Tongue (tissue), 1 donor: ENCODE measurements at regions not wholly inside any gene's neighbourhood (a gene's known extent, or its start where the extent isn't known, plus 50 kb on each side); places are given as distances from the start of the nearest gene placed in this dataset.

Source experiments
- DNase-seq: peaks from one replicate; pipeline ENCODE4 v3.0.0-alpha.2; 2015

DNA sequence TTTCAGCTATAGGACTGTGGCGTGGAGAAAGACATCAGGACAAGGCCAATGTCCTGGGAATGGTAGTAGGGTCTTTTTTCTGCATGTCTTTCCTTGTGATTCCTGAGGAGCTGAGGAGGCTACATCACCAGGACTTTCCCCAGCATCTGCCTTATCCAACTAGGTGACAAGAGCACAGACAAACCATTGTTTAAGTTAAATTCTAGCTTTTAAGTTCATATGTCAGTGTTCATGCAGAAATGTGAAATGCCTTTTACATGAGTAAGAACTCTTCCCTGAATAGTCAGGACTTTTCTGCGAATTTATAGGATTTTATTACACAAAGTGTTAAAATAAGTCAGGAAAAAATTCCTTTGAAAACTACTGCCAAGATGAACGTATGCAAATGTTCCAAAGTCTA, 154.2 kb downstream of the PTGER3 start:
- DNase-seq, result no peak

DNA sequence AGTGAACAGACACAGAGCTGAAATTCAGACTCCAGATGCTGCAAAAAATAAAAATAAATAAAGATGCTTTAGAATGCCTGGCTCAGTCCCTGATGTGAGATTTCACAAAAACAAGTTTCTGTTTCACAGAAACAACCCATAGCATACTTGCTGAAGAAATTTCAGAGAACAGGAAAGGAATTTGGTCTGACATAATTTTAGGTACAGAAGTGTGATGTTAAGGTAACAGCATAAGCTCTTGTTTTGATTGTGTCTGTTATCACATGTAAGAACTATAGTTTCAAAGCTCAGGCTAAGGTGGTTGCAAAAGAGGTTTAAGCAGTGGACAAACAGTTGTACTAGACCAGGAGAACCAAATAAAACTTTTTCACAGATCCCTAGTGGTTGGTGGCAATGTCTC, 152.1 kb downstream of the PTGER3 start:
- DNase-seq, result no peak

DNA sequence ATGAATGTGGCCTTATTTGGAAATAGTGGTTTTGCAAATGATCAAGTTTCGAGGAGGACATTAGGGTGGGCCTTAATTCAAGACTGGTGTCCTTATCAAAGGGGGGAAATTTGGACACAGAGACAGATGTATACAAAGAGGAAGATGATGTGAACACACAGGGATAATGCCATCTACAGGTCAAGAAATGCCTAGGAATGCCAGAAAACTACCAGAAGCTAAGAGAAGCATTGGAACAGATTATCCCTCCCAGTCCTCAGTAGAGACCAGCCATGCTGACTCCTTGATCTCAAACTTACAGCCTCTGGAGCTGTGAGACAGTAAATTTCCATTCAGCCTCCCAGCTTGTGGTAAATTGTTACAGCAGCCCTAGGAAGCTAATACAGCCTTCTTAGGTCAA, 151.4 kb downstream of the PTGER3 start:
- DNase-seq, result no peak

DNA sequence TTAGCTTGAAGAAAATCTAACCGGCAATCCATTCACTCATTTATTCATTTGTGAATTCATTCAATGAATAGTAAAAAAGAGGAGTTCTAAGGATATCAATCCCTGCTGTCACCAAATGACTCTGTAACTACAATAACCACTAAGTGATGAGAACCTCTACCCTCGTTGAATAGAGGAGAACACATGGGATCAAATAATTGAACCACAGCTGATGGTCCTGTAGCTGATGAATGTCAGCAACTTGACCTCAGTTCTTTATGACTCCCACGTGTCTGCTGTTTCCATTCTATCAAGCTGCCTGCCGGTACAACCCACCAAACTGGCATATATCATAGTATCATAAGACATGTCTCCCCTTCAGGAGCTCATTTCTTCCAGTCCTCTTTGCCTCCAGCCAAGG, 150.3 kb downstream of the PTGER3 start:
- no peak for DNase-seq

DNA sequence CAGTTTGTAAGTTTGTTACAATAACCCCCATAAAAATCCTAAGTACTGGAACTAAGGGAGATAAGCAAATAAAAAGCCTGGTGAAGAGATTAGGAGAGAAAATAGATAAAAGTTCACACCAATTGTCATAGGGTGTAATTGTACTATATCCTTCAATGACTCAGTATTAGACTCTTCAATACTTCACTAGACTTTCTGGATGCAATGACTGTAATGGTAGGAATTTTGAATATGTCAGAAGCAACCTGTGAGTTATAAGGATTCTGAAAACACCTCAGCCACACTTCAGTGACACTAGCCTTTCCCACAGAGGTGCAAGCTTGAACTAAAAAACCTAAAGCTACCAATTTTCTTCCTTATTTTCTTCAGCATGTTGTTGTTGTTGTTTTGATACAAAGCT, 147.9 kb downstream of the PTGER3 start:
- no peak for DNase-seq

DNA sequence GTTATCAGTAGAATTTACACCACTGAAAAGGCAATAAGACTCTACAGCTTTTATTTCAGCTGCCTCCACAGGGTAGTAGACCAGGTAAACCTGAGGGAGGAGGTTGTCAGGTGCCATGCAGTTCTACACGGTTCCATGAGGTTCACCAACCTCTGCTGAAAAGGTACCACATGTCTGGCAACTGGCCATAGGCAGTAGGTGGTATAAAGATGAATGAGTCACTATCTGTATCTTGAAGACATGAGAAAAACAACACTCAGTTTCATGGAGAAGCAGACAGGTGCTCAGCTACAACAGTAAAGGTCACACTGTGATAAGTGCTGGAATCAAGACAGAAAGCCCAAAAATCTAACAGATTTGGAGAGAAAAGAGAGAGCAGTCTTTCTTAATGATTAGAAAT, 145.4 kb downstream of the PTGER3 start:
- no peak for DNase-seq

DNA sequence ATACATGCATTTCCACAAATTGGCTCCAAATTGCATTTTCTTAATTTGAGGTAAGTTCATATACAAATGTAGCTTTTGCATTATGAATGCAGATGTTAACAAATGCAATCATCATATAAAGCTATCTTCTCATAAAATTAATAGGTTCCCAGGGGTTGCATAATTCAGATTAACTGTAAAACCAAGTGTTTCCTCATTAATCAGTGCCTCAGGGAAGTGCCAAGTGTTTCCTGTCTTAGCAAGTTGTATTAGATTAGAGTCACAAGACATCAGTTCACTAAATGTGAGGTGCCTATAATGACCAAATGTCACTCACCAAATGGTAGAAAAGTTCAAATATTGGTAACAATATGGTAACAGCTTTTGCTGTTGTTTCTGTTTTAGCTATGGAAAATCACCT, 140.8 kb downstream of the PTGER3 start:
- DNase-seq, result no peak

DNA sequence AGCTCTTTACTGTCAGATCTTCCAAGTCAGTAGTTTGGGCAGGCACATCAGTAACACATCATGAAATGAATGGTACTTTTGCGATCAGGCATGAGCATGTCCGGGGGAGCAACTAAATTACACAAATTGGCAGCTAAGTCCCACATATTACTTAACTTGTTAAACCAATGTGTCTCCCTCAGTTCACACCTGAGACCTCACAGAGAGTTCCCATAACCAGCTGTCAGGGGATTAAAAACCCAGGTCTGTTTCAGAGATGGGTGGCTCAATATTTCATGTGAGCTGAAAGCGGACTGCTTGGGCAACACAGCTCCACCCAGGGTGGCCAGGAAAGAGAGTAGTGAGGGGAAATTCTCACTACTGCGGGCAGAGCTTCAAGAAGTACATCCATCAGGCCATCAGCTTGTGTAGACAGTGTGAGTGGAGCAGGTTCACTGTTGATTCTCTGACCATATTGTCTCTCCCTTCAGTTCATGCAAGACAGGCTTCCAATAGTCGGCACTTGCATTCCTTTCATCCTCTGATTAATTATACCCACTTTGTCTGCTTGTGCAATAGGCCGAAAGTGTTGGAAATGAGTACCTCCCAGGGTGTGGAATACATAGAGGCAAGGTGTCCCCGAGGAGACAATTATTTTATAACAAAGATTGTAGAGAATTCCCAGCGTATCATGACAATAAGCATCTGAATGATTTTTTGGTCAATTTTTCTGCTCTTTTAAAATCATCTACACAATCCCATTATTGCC, 139.9 kb downstream of the PTGER3 start:
- DNase-seq, result no peak

DNA sequence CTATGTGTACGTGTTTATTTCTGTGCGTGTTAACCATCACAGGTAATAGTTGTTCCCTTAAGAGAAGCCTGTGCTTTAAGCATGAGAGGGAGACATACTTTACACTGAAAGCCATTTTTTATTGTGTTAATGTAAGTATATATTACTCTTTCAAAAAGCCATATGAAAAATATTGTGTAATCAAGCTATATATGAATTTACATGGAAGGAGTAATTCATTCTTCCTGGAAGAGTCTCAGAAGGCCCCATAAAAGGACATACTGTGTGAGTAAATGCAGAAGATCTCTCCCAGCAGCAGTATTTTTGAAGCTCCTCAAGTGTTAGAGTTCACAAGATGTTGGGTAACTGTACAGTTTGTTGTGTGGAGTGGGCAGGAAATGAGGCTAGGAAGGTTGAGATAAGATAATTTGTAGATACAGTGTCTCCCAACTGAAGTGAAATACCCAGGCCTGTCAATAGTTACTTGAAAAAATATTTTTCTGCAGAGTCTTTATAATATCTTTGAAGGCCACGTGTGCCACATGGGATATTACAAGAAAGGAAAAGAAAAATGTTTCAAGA, 138.3 kb downstream of the PTGER3 start:
- no peak for DNase-seq

DNA sequence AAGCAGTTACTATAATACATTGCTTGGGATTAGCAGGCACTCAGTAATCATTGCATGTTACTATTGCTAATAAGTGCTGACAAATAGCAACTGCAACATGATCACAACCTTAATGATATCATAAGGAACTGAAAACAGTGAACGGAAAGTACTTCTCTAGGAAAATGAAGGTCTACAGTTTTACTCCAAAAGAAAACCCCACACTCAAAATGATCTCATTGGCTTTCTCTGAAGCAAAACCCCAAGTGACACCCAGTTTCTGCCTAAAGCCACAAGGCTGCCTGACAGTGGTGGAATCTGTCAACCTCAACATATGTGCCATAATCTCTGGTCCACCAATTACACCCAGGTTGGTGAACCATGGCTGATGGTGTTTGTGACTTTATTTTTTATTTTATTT, 137.6 kb downstream of the PTGER3 start:
- no peak for DNase-seq

DNA sequence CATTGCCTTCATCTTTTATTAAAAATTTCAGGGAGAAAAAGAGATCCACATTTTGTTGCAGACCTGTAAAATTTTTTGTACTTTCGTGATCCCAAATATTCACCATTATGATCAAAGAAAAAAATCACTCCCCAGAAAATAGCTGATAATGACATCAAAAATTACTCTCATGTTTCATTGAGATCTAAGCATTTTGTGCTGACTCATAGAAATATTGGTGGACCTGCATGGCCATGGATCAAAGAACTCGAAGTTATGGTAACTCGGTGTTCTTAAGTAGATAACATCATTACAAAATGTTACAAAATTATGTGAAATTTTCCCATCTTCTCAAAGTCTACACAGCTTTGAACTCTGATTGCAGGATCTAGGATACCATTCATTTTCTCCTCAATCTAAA, 135.8 kb downstream of the PTGER3 start:
- no peak for DNase-seq

DNA sequence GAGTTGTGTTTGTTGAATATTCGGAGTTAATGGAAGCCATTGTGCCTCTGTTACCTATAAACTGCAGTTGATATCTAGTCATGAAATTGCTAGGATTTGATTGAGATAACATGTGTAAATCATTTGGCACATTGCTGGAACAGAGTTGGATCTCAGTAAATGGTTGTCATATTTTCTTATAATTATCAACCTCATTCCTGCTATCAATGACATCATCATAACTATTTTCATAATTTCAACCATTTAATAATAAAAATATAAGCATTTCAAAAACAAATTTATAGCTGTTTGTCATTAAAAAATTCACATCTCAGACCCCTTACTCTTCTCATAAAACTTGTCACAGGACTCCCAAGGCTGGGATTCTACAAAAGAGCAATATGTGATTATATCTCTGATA, 133.4 kb downstream of the PTGER3 start:
- no peak for DNase-seq

DNA sequence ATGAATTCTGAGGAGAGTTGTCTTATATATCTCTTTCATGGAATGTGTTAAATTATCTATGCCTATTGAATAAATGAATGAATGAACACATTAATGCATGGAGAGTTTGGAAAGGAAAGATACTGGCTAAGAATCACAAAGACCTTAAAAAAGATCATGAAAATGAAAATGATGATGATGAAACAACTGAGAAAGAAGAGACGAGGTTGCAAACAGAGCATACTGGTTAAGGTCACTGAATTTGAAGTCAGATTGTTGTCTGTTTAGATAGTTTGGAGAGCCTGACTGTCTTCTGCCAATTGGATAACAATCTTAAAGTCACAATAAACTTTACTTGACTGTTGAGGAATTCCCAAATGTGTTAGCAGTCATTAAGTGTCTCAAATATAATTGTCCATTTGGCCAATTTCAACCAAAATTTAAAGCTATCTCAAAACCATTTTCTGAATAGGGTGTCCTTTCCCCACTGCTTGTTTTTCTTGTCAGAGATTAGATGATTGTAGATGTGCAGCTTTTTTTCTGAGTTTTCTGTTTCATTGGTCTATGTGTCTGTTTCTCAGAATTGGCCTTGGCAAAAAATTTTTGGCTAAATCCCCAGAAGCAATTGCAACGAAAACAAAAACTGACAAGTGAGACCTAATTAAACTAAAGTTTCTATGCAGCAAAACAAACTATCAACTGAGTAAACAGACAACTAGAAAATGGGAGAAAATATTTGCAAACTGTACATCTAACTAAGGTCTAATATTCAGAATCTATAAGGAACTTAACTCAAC, 132.2 kb downstream of the PTGER3 start:
- DNase-seq, result no peak

DNA sequence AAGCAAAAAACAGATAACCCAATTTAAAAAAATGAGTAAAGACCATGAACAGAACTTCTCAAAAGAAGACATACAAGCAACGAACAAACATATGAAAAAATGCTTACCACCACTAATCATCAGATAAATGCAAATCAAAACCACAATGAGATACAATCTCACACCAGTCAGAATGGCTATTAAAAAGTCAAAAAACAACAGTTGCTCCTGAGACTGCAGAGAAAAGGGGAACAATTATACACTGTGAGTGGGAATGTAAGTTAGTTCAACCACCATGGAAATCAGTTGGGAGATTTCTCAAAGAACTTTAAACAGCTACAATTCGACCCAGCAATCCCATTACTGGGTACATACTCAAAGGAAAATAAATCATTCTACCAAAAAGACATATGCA, 131.6 kb downstream of the PTGER3 start:
- no peak for DNase-seq

DNA sequence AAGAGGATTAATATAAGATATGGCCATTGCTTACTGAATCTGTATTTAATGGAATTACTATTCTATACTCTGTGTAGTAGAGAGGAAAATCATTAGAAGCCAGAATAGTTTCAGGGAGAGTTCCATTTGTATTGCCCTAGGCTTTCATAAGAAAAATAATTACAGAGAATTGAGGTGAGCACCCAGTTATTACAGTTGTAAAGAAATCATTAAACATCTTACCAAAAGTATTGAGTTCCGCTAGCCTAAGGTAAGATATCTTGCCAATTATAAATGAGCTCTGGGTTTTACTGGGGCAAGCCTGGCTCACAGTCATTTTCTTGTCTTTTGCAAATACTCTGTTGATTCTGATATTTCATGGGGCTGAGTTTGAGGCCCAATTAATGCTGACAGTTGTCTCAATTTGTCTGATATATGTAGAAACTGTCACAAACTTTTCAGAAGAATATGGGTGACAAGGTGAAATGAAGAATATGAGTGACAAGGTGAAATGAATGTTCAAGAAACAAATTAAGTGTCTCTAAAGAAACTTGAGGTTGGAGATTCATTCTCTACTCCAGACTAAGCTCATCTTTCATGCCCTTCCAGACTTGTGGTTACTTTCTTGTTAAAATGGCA, 127.8 kb downstream of the PTGER3 start:
- no peak for DNase-seq
